ENCODE measurements at regions not wholly inside any gene's neighbourhood (a gene's known extent, or its start where the extent isn't known, plus 50 kb on each side); places are given as distances from the start of the nearest gene placed in this dataset.

GRCh38 chr7:108662783-108663362 is 93.2 kb downstream of the DNAJB9 start:
- Histone ChIP-seq H3K27ac (ENCODE audit: low read depth, low read length) (no peak overlapping the region), H3K27me3 (ENCODE audit: control insufficient read depth, low read length) (peaks cover 7% of the 10 kb centered on the region; the same call in 1 of the 2 replicates)

GRCh38 chr7:108663701-108664100 is 94.0 kb downstream of the DNAJB9 start:
- Histone ChIP-seq H3K79me2 (ENCODE audit: control insufficient read depth, low read length) (no peaks in the 10 kb centered on the region), H3K27me3 (ENCODE audit: control insufficient read depth, low read length) (peaks cover 7% of the 10 kb centered on the region; the same call in 1 of the 2 replicates), H3K4me3 (ENCODE audit: low read length) (no peak overlapping the region), H3K36me3 (ENCODE audit: control insufficient read depth, low read length) (no peaks in the 10 kb centered on the region), H4K20me1 (ENCODE audit: control insufficient read depth, insufficient read depth, low read depth, low read length) (no peaks in the 10 kb centered on the region), H3K27ac (ENCODE audit: low read depth, low read length) (no peak overlapping the region), H3K9me2 (replicated peaks; ENCODE audit: control insufficient read depth, low read length) (no peaks in the 10 kb centered on the region), H3F3A (ENCODE audit: control insufficient read depth, insufficient read depth) (no peaks in the 10 kb centered on the region), H3K9me3 (ENCODE audit: control insufficient read depth, insufficient read depth, low read length) (no peaks in the 10 kb centered on the region), H3K4me1 (ENCODE audit: control insufficient read depth, low read length) (no peaks in the 10 kb centered on the region), H3K4me2 (ENCODE audit: low read length) (no peak overlapping the region)
- TF ChIP-seq EZH2phosphoT487 (IDR thresholded peaks at IDR 0.05; ENCODE audit: borderline replicate concordance, low read length), result no peak
- TF ChIP-seq CTCF (IDR thresholded peaks at IDR 0.05; ENCODE audit: low read depth, low read length, poor library complexity, severe bottlenecking), result no peak

More at GRCh38 chr7:108662783-108663362, 93.2 kb downstream of the DNAJB9 start:
- Histone ChIP-seq H4K20me1 (ENCODE audit: control insufficient read depth, insufficient read depth, low read depth, low read length) (no peaks in the 10 kb centered on the region), H3K9me3 (ENCODE audit: control insufficient read depth, insufficient read depth, low read length) (no peaks in the 10 kb centered on the region), H3K79me2 (ENCODE audit: control insufficient read depth, low read length) (no peaks in the 10 kb centered on the region), H3K4me1 (ENCODE audit: control insufficient read depth, low read length) (no peaks in the 10 kb centered on the region), H3F3A (ENCODE audit: control insufficient read depth, insufficient read depth) (no peaks in the 10 kb centered on the region), H3K9me2 (replicated peaks; ENCODE audit: control insufficient read depth, low read length) (no peaks in the 10 kb centered on the region), H3K4me2 (ENCODE audit: low read length) (no peak overlapping the region), H3K4me3 (ENCODE audit: low read length) (no peak overlapping the region), H3K36me3 (ENCODE audit: control insufficient read depth, low read length) (no peaks in the 10 kb centered on the region)
- TF ChIP-seq EZH2phosphoT487 (IDR thresholded peaks at IDR 0.05; ENCODE audit: borderline replicate concordance, low read length), result no peak
- TF ChIP-seq CTCF (IDR thresholded peaks at IDR 0.05; ENCODE audit: low read depth, low read length, poor library complexity, severe bottlenecking), result no peak

- H3K4me2 ChIP-seq (ENCODE audit: low read length), result no peak overlapping the region
- no peak overlapping the region for H3K27ac ChIP-seq (ENCODE audit: low read depth, low read length)
- H3K27me3 ChIP-seq (ENCODE audit: control insufficient read depth, low read length), result no peaks in the 10 kb centered on the region
- H3K9me3 ChIP-seq (ENCODE audit: control insufficient read depth, insufficient read depth, low read length), result no peaks in the 10 kb centered on the region
- no peaks in the 10 kb centered on the region for H3K36me3 ChIP-seq (ENCODE audit: control insufficient read depth, low read length)
- no peaks in the 10 kb centered on the region for H3K9me2 ChIP-seq (replicated peaks; ENCODE audit: control insufficient read depth, low read length)
- no peaks in the 10 kb centered on the region for H4K20me1 ChIP-seq (ENCODE audit: control insufficient read depth, insufficient read depth, low read depth, low read length)
- no peaks in the 10 kb centered on the region for H3F3A ChIP-seq (ENCODE audit: control insufficient read depth, insufficient read depth)
- no peaks in the 10 kb centered on the region for H3K4me1 ChIP-seq (ENCODE audit: control insufficient read depth, low read length)
- no peak overlapping the region for H3K4me3 ChIP-seq (ENCODE audit: low read length)
- H3K79me2 ChIP-seq (ENCODE audit: control insufficient read depth, low read length), result no peaks in the 10 kb centered on the region
- TF ChIP-seq CTCF (IDR thresholded peaks at IDR 0.05; ENCODE audit: low read depth, low read length, poor library complexity, severe bottlenecking) (no peak), EZH2phosphoT487 (IDR thresholded peaks at IDR 0.05; ENCODE audit: borderline replicate concordance, low read length) (no peak)
These were observed 97.5 kb downstream of the DNAJB9 start for GRCh38 chr7:108667216-108667615.
